ENCODE measurements at regions not wholly inside any gene's neighbourhood (a gene's known extent, or its start where the extent isn't known, plus 50 kb on each side); places are given as distances from the start of the nearest gene placed in this dataset.

GRCh38 chr2:777051-777450 is 99.8 kb upstream of the TMEM18 start:
- TF ChIP-seq CTCF (IDR thresholded peaks at IDR 0.05): no peak

- TF ChIP-seq CTCF (IDR thresholded peaks at IDR 0.05): no peak
Measured at GRCh38 chr2:776487-776886, 99.3 kb upstream of the TMEM18 start.

GRCh38 chr2:776038-776437 is 98.8 kb upstream of the TMEM18 start:
- TF ChIP-seq CTCF (IDR thresholded peaks at IDR 0.05): no peak

GRCh38 chr2:774436-774835 is 97.2 kb upstream of the TMEM18 start:
- no peak for TF ChIP-seq CTCF (IDR thresholded peaks at IDR 0.05)

- no peak for TF ChIP-seq CTCF (IDR thresholded peaks at IDR 0.05)
Measured at GRCh38 chr2:773256-774160, 96.3 kb upstream of the TMEM18 start.

- TF ChIP-seq CTCF (IDR thresholded peaks at IDR 0.05): no peak
Measured at GRCh38 chr2:771538-771937, 94.3 kb upstream of the TMEM18 start.

- TF ChIP-seq CTCF (IDR thresholded peaks at IDR 0.05): no peak
Measured at GRCh38 chr2:770776-771175, 93.6 kb upstream of the TMEM18 start.
